Prostate gland (tissue), 2 donors: ENCODE measurements at regions not wholly inside any gene's neighbourhood (a gene's known extent, or its start where the extent isn't known, plus 50 kb on each side); places are given as distances from the start of the nearest gene placed in this dataset.

ENCODE experiments used
- POLR2A ChIP-seq: fragments of 450-650 bp; IDR thresholded peaks from one replicate; pipeline ENCODE4 v1.6.1; 2016; ENCODE audit warnings: antibody characterized with exemption, mild to moderate bottlenecking
- POLR2AphosphoS5 ChIP-seq: sonication (generic); formaldehyde crosslinking; IDR thresholded peaks from one replicate; pipeline ENCODE4 v1.6.1; 2017; ENCODE audit warnings: antibody characterized with exemption
- TF ChIP-seq, protein P1 (sequence below), 4 experiments: fragments of 200-600 bp in 2 of 4; fragments of 450-650 bp in 2 of 4; sonication (generic) in 2 of 4; IDR thresholded peaks; 1 replicate in 3 of 4; 2 replicates in 1 of 4; pipeline ENCODE4 v1.5.1; 2016 to 2019; ENCODE audit warnings: antibody characterized with exemption in 4 of 4, mild to moderate bottlenecking in 2 of 4, moderate library complexity in 2 of 4

DNA sequence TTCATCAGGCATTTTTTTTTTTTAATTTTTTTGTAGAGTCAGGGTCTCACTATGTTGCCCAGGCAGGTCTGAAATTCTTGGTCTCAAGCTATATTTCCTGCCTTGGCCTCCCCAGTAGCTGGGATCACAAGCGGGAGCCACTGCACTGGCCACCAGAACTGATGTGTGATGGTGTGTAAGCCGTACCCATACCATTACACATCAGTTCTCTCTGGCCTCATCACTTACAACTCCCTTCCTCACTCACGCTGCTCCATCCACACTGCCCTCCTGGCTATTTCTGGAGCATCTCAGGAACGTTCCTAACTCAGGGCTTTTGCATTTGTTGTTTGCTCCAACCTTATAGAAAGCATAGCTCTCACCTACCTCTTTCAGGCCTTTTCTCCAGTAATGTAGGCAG, 834.5 kb upstream of the ID2 start:
- TF ChIP-seq, protein P1, sequence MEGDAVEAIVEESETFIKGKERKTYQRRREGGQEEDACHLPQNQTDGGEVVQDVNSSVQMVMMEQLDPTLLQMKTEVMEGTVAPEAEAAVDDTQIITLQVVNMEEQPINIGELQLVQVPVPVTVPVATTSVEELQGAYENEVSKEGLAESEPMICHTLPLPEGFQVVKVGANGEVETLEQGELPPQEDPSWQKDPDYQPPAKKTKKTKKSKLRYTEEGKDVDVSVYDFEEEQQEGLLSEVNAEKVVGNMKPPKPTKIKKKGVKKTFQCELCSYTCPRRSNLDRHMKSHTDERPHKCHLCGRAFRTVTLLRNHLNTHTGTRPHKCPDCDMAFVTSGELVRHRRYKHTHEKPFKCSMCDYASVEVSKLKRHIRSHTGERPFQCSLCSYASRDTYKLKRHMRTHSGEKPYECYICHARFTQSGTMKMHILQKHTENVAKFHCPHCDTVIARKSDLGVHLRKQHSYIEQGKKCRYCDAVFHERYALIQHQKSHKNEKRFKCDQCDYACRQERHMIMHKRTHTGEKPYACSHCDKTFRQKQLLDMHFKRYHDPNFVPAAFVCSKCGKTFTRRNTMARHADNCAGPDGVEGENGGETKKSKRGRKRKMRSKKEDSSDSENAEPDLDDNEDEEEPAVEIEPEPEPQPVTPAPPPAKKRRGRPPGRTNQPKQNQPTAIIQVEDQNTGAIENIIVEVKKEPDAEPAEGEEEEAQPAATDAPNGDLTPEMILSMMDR (IDR thresholded peaks at IDR 0.05), result no peak
- TF ChIP-seq POLR2AphosphoS5 (no peak), POLR2A (no peak)
